Fibroblast of lung (primary cell): ENCODE measurements at regions not wholly inside any gene's neighbourhood (a gene's known extent, or its start where the extent isn't known, plus 50 kb on each side); places are given as distances from the start of the nearest gene placed in this dataset.

ENCODE experiments used
- DNase-seq, 2 donors: peaks; one replicate each; pipeline versions ENCODE4 v3.0.0 to v3.0.0-alpha.2; 2010; ENCODE audit warnings: low read depth in 2 of 2
- H2AFZ ChIP-seq: 2 replicates; pipeline ENCODE4 v1.5.1; 2012; ENCODE audit warnings: low read length, control low read depth, inconsistent platforms
- H3K27ac ChIP-seq: 2 replicates; pipeline ENCODE4 v1.5.1; 2011; ENCODE audit warnings: low read length, control low read depth; ENCODE audit not compliant: insufficient read depth
- H3K27me3 ChIP-seq: 2 replicates; pipeline ENCODE4 v1.5.1; 2011; ENCODE audit warnings: mild to moderate bottlenecking, low read length; ENCODE audit not compliant: control insufficient read depth, insufficient read depth
- H3K36me3 ChIP-seq: 2 replicates; pipeline ENCODE4 v1.5.1; 2011; ENCODE audit warnings: low read length; ENCODE audit not compliant: control insufficient read depth, insufficient read depth
- H3K4me1 ChIP-seq: 2 replicates; pipeline ENCODE4 v1.5.1; 2011; ENCODE audit warnings: low read length; ENCODE audit not compliant: control insufficient read depth, insufficient read depth; ENCODE audit errors: extremely low read depth
- H3K4me2 ChIP-seq: 2 replicates; pipeline ENCODE4 v1.5.1; 2011; ENCODE audit warnings: low read length, control low read depth; ENCODE audit not compliant: insufficient read depth; ENCODE audit errors: extremely low read depth
- H3K4me3 ChIP-seq, 4 experiments: fragments of 200-600 bp in 1 of 4; sonication (generic) in 1 of 4; replicated peaks in 1 of 4; 2 replicates each; pipeline ENCODE4 v1.5.1; 2011 to 2016; ENCODE audit warnings: low read length in 4 of 4, low read depth in 3 of 4, mild to moderate bottlenecking in 3 of 4, control low read depth in 2 of 4, inconsistent platforms in 1 of 4, mixed read lengths in 1 of 4; ENCODE audit not compliant: insufficient read depth in 1 of 4; ENCODE audit errors: control extremely low read depth in 1 of 4
- H3K79me2 ChIP-seq: 2 replicates; pipeline ENCODE4 v1.5.1; 2012; ENCODE audit warnings: mild to moderate bottlenecking, low read length, inconsistent platforms; ENCODE audit not compliant: control insufficient read depth, insufficient read depth
- H3K9ac ChIP-seq: 2 replicates; pipeline ENCODE4 v1.5.1; 2011; ENCODE audit warnings: mild to moderate bottlenecking, low read length, control low read depth; ENCODE audit not compliant: insufficient read depth
- H3K9me3 ChIP-seq: 2 replicates; pipeline ENCODE4 v1.5.1; 2012; ENCODE audit warnings: low read depth, low read length; ENCODE audit not compliant: control insufficient read depth, insufficient read depth
- H4K20me1 ChIP-seq: 2 replicates; pipeline ENCODE4 v1.5.1; 2011; ENCODE audit warnings: low read length; ENCODE audit not compliant: control insufficient read depth, insufficient read depth; ENCODE audit errors: extremely low read depth
- EZH2 ChIP-seq: IDR thresholded peaks from 2 replicates; pipeline ENCODE4 v1.5.1; 2012; ENCODE audit warnings: low read length, control low read depth, mild to moderate bottlenecking; ENCODE audit errors: missing control alignments
- TF ChIP-seq, protein P1 (sequence below), 2 donors: IDR thresholded peaks in 1 of 2; conservative IDR thresholded peaks in 1 of 2; 1 replicate in 1 of 2; 2 replicates in 1 of 2; pipeline ENCODE4 v1.5.1; 2011 to 2012; ENCODE audit warnings: low read length in 2 of 2, control low read depth in 1 of 2, inconsistent platforms in 1 of 2, low read depth in 1 of 2, mild to moderate bottlenecking in 1 of 2

DNA sequence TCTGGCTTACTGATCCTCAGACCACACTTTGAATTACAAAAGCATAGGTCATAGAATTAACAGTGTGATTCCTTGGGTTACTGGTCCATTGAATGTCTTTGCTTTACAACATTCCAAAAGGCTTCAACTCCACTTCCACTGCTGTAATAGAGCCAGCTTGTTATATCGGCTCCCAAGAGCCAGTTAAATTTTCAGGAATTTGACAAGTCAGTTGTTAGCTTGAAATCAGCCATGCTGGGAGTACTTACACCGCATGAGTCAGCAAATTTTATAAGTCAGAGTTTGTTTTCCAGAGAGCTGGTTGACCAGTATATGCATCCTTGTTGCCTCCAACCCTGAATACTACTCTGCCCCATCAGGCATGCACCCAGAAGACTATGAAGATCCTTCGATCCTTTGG is 73.1 kb downstream of the FOXB2 start:
- H3K79me2 ChIP-seq, result no peaks in the 10 kb centered on the region
- no peaks in the 10 kb centered on the region for H3K36me3 ChIP-seq
- H3K27ac ChIP-seq, result no peak overlapping the region
- H3K9ac ChIP-seq, result no peak overlapping the region
- TF ChIP-seq, protein P1, sequence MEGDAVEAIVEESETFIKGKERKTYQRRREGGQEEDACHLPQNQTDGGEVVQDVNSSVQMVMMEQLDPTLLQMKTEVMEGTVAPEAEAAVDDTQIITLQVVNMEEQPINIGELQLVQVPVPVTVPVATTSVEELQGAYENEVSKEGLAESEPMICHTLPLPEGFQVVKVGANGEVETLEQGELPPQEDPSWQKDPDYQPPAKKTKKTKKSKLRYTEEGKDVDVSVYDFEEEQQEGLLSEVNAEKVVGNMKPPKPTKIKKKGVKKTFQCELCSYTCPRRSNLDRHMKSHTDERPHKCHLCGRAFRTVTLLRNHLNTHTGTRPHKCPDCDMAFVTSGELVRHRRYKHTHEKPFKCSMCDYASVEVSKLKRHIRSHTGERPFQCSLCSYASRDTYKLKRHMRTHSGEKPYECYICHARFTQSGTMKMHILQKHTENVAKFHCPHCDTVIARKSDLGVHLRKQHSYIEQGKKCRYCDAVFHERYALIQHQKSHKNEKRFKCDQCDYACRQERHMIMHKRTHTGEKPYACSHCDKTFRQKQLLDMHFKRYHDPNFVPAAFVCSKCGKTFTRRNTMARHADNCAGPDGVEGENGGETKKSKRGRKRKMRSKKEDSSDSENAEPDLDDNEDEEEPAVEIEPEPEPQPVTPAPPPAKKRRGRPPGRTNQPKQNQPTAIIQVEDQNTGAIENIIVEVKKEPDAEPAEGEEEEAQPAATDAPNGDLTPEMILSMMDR (conservative IDR thresholded peaks at IDR 0.05 in 1 of 2, IDR thresholded peaks at IDR 0.05 in 1 of 2; ENCODE audit: low read depth in 1 of 2, low read length in 2 of 2), result no peak
- TF ChIP-seq EZH2, result no peak
- no peaks in the 10 kb centered on the region for H3K4me1 ChIP-seq
- H2AFZ ChIP-seq, result no peak overlapping the region
- peak in 1 of 2 donors; percentile 27 for DNase-seq
- no peak overlapping the region for H3K4me2 ChIP-seq
- H3K4me3 ChIP-seq, result no peak overlapping the region
- H3K9me3 ChIP-seq, result no peaks in the 10 kb centered on the region
- H4K20me1 ChIP-seq, result no peaks in the 10 kb centered on the region
- no peaks in the 10 kb centered on the region for H3K27me3 ChIP-seq

DNA sequence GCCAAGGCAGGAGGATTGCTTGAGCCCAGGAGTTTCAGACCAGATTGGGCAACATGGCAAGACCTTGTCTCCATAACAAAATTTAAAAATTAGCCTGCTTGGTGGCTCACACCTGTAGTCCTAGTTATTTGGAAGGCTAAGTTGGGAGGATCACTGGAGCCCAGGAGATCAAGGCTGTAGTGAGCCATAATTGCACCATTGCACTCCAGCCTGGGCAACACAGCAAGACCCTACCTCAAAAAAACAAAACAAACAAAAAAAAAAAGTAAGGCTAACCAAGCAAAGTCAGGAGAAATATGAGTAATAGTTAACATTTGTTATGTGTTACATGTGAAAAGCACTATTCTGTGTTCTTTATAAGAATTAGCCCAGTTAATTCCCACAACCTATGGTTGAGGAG is 74.7 kb downstream of the FOXB2 start:
- Histone ChIP-seq H3K4me3 (no peak overlapping the region), H3K27me3 (no peaks in the 10 kb centered on the region), H3K4me1 (no peaks in the 10 kb centered on the region), H3K27ac (no peak overlapping the region), H3K36me3 (no peaks in the 10 kb centered on the region), H3K9ac (no peak overlapping the region), H2AFZ (no peak overlapping the region), H3K4me2 (no peak overlapping the region), H3K9me3 (no peaks in the 10 kb centered on the region), H3K79me2 (no peaks in the 10 kb centered on the region), H4K20me1 (no peaks in the 10 kb centered on the region)
- no peak for TF ChIP-seq EZH2
- TF ChIP-seq, protein P1 (conservative IDR thresholded peaks at IDR 0.05 in 1 of 2, IDR thresholded peaks at IDR 0.05 in 1 of 2; ENCODE audit: low read depth in 1 of 2, low read length in 2 of 2), result no peak
- DNase-seq, result no peak

DNA sequence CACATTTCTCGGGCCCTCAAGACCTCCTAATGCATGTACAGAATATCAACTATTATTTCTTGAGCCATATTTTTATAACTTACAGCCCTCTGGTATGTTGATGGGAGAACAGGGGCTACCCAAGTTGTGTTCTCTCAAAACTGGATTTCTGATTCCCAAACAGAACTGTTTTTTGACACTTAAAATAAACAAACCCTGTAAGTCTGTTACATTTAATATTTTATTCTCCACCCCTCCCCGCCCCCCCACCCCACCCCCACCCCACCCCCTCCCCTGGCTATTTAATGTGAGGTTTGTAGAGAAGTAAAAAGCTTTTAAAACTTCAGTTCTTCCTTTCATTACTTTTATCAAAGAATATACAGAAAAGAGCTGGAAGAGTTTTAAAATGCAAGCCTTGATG is 77.9 kb downstream of the FOXB2 start:
- TF ChIP-seq, protein P1 (conservative IDR thresholded peaks at IDR 0.05 in 1 of 2, IDR thresholded peaks at IDR 0.05 in 1 of 2; ENCODE audit: low read depth in 1 of 2, low read length in 2 of 2), result no peak
- TF ChIP-seq EZH2, result no peak
- H4K20me1 ChIP-seq, result no peaks in the 10 kb centered on the region
- no peak overlapping the region for H3K4me2 ChIP-seq
- H3K4me3 ChIP-seq, result no peak overlapping the region
- no peak for DNase-seq
- no peak overlapping the region for H3K9ac ChIP-seq
- H3K36me3 ChIP-seq, result no peaks in the 10 kb centered on the region
- H2AFZ ChIP-seq, result no peak overlapping the region
- H3K27ac ChIP-seq, result no peak overlapping the region
- no peaks in the 10 kb centered on the region for H3K4me1 ChIP-seq
- H3K79me2 ChIP-seq, result no peaks in the 10 kb centered on the region
- no peaks in the 10 kb centered on the region for H3K9me3 ChIP-seq
- H3K27me3 ChIP-seq, result peaks cover 3% of the 10 kb centered on the region
